NCI-H2171 (cell line): ENCODE measurements at regions not wholly inside any gene's neighbourhood (a gene's known extent, or its start where the extent isn't known, plus 50 kb on each side); places are given as distances from the start of the nearest gene placed in this dataset.
"Not testable (repeated sequence)": the region's sequence is repeated elsewhere in the genome, so short reads cannot be mapped to it uniquely, and the experiment has no call there.

Experiments used
- DNase-seq: peaks from one replicate; lab custom pipeline; 2025; lab: John Stamatoyannopoulos, UW

- DNase-seq, result not testable (repeated sequence)
Measured at GRCh38 chr10:93127642-93128215, 54.0 kb downstream of the CYP26A1 start.

- DNase-seq, result no peak
Measured at GRCh38 chr10:93131986-93132385, 58.3 kb downstream of the CYP26A1 start.

- DNase-seq, result no peak
Measured at GRCh38 chr10:93138113-93138870, 64.6 kb downstream of the CYP26A1 start.

- DNase-seq, result no peak
Measured at GRCh38 chr10:93139059-93139655, 65.5 kb downstream of the CYP26A1 start.

GRCh38 chr10:93142534-93142933, 68.8 kb downstream of the CYP26A1 start:
- DNase-seq, result no peak

- no peak for DNase-seq
Measured at GRCh38 chr10:93143281-93143680, 69.6 kb downstream of the CYP26A1 start.

- DNase-seq, result no peak
Measured at GRCh38 chr10:93146336-93146735, 72.6 kb downstream of the CYP26A1 start.

GRCh38 chr10:93147281-93147680, 73.6 kb downstream of the CYP26A1 start:
- DNase-seq, result no peak

- DNase-seq, result no peak
Measured at GRCh38 chr10:93148476-93148875, 74.8 kb downstream of the CYP26A1 start.

GRCh38 chr10:93149761-93150160, 76.1 kb downstream of the CYP26A1 start:
- DNase-seq, result no peak

GRCh38 chr10:93150289-93150688, 76.6 kb downstream of the CYP26A1 start:
- no peak for DNase-seq

- DNase-seq, result no peak
Measured at GRCh38 chr10:93150990-93151547, 77.4 kb downstream of the CYP26A1 start.

- DNase-seq, result no peak
Measured at GRCh38 chr10:93152136-93152535, 78.4 kb downstream of the CYP26A1 start.

GRCh38 chr10:93154531-93154930, 80.8 kb downstream of the CYP26A1 start:
- no peak for DNase-seq

GRCh38 chr10:93160140-93160539, 86.4 kb downstream of the CYP26A1 start:
- no peak for DNase-seq

- DNase-seq, result no peak
Measured at GRCh38 chr10:93160829-93161228, 87.1 kb downstream of the CYP26A1 start.

GRCh38 chr10:93165367-93165766, 91.7 kb downstream of the CYP26A1 start:
- DNase-seq, result no peak

- no peak for DNase-seq
Measured at GRCh38 chr10:93166134-93166533, 92.4 kb downstream of the CYP26A1 start.

GRCh38 chr10:93171837-93172236, 98.1 kb downstream of the CYP26A1 start:
- DNase-seq, result no peak

GRCh38 chr10:93173967-93174845, 100.5 kb downstream of the CYP26A1 start:
- DNase-seq, result no peak

GRCh38 chr10:93175490-93175889, 101.8 kb downstream of the CYP26A1 start:
- DNase-seq, result no peak

- DNase-seq, result no peak
Measured at GRCh38 chr10:93177511-93177910, 103.8 kb downstream of the CYP26A1 start.
